HepG2 (cell line): ENCODE measurements at regions not wholly inside any gene's neighbourhood (a gene's known extent, or its start where the extent isn't known, plus 50 kb on each side); places are given as distances from the start of the nearest gene placed in this dataset.

ENCODE experiments used
- ATAC-seq: fragments of 200-7000 bp; cut with Tn5 transposase; 3 replicates; pipeline ENCODE4 v1.9.1; 2020; ENCODE audit warnings: mild to moderate bottlenecking, moderate library complexity
- BruUV-seq: library from RNA; stranded (reverse); fragments of 400-500 nt; replicated peaks from 2 replicates; lab custom pipeline; 2021; lab: Mats Ljungman, UMichigan
- CTCF ChIA-PET: fragments of 300-600 bp; formaldehyde crosslinking; extraction: SDS; loops from one replicate; lab custom pipeline; 2021; ENCODE audit warnings: low total read pairs, inconsistent platforms, low intra/inter-chr PET ratio; lab: Yijun Ruan, JAX
- POLR2A ChIA-PET: fragments of 350-600 bp; sonication (Branson Sonifier 250); formaldehyde crosslinking; loops from one replicate; lab custom pipeline; 2020; ENCODE audit warnings: antibody characterized with exemption, inconsistent platforms; lab: Yijun Ruan, JAX
- DNase-seq: peaks from one replicate; pipeline ENCODE4 v3.0.0-alpha.2; 2015; ENCODE audit warnings: low spot score
- FAIRE-seq: peaks from 3 replicates; lab custom pipeline; 2011; peaks lifted over from hg19 to GRCh38; lab: Jason Lieb, UNC
- H2AFZ ChIP-seq: one replicate; pipeline ENCODE4 v1.6.1; 2011; ENCODE audit warnings: low read length, inconsistent platforms
- H3K27ac ChIP-seq: fragments of 300-600 bp; 3 replicates; pipeline ENCODE4 v1.8.0; 2011; ENCODE audit warnings: mixed run types, mild to moderate bottlenecking, mixed read lengths, low read length, inconsistent platforms; ENCODE audit not compliant: insufficient read depth; ENCODE audit errors: extremely low read length
- H3K27me3 ChIP-seq, 2 experiments: fragments of 200-600 bp in 1 of 2; 2 replicates in 1 of 2; 3 replicates in 1 of 2; pipeline versions ENCODE4 v1.6.0 to v1.8.0; 2011; ENCODE audit warnings: low read length in 2 of 2, mild to moderate bottlenecking in 2 of 2, moderate library complexity in 2 of 2, inconsistent platforms in 1 of 2; ENCODE audit not compliant: insufficient read depth in 2 of 2, control insufficient read depth in 1 of 2
- H3K36me3 ChIP-seq, 2 experiments: fragments of 200-600 bp in 1 of 2; replicated peaks in 1 of 2; 2 replicates in 1 of 2; 3 replicates in 1 of 2; pipeline versions ENCODE4 v1.5.1 to v1.8.0; 2011; ENCODE audit warnings: low read length in 2 of 2, inconsistent platforms in 1 of 2; ENCODE audit not compliant: insufficient read depth in 2 of 2, control insufficient read depth in 1 of 2
- H3K4me1 ChIP-seq: 2 replicates; pipeline ENCODE4 v1.5.1; 2012; ENCODE audit warnings: low read length, inconsistent platforms; ENCODE audit not compliant: insufficient read depth
- H3K4me2 ChIP-seq: 2 replicates; pipeline ENCODE4 v1.6.0; 2011; ENCODE audit warnings: low read depth, low read length, inconsistent platforms
- H3K4me3 ChIP-seq, 3 experiments: fragments of 200-600 bp in 1 of 3; sonication (generic), shearing (Covaris generic) in 1 of 3; replicated peaks in 1 of 3; 2 replicates each; pipeline ENCODE4 v1.5.1; 2011 to 2016; ENCODE audit warnings: low read length in 3 of 3, inconsistent platforms in 2 of 3, low read depth in 2 of 3, mild to moderate bottlenecking in 2 of 3, control low read depth in 1 of 3, mixed read lengths in 1 of 3; ENCODE audit not compliant: insufficient read depth in 1 of 3
- H3K79me2 ChIP-seq: one replicate; pipeline ENCODE4 v1.6.1; 2011; ENCODE audit warnings: low read length, inconsistent platforms; ENCODE audit not compliant: insufficient read depth
- H3K9ac ChIP-seq: 2 replicates; pipeline ENCODE4 v1.6.0; 2011; ENCODE audit warnings: mild to moderate bottlenecking, low read depth, low read length, inconsistent platforms; ENCODE audit not compliant: insufficient read depth
- H3K9me3 ChIP-seq: 2 replicates; pipeline ENCODE4 v1.5.1; 2012; ENCODE audit warnings: mild to moderate bottlenecking, low read length
- H4K20me1 ChIP-seq: 2 replicates; pipeline ENCODE4 v1.6.0; 2011; ENCODE audit warnings: inconsistent platforms, mild to moderate bottlenecking, low read length, moderate library complexity; ENCODE audit not compliant: insufficient read depth
- GFI1 ChIP-seq: sonication (generic); formaldehyde crosslinking; IDR thresholded peaks from 2 replicates; pipeline ENCODE4 v1.5.0; 2020; ENCODE audit warnings: missing genetic modification reagents, mild to moderate bottlenecking, borderline replicate concordance
- ISX ChIP-seq: sonication (generic); formaldehyde crosslinking; conservative IDR thresholded peaks from 2 replicates; pipeline ENCODE4 v1.5.0; 2020; ENCODE audit warnings: missing genetic modification reagents
- JDP2 ChIP-seq: sonication (generic); formaldehyde crosslinking; IDR thresholded peaks from 2 replicates; pipeline ENCODE4 v1.8.1; 2022; ENCODE audit warnings: missing genetic modification reagents, borderline replicate concordance
- JUND ChIP-seq: sonication (generic); formaldehyde crosslinking; IDR thresholded peaks from 2 replicates; pipeline ENCODE4 v1.8.0; 2022; ENCODE audit warnings: mild to moderate bottlenecking, missing genetic modification reagents
- KLF13 ChIP-seq: sonication (generic); formaldehyde crosslinking; IDR thresholded peaks from 2 replicates; pipeline ENCODE4 v1.4.0; 2020; ENCODE audit warnings: mild to moderate bottlenecking, missing genetic modification reagents
- MYNN ChIP-seq: sonication (generic); formaldehyde crosslinking; IDR thresholded peaks from 2 replicates; pipeline ENCODE4 v1.4.0; 2020; ENCODE audit warnings: mild to moderate bottlenecking, low read depth, missing genetic modification reagents
- NBN ChIP-seq: fragments of 450-650 bp; conservative IDR thresholded peaks from 2 replicates; pipeline ENCODE4 v1.6.1; 2017
- THAP11 ChIP-seq: IDR thresholded peaks from 2 replicates; pipeline ENCODE4 v1.6.1; 2016; ENCODE audit warnings: missing biosample characterization, missing genetic modification reagents
- WGBS: methylation state at CpG from one replicate; pipeline ENCODE4 v1.1.6; 2017; ENCODE audit warnings: low lambda C conversion rate; 5-methylcytosine and 5-hydroxymethylcytosine counted together
- in situ Hi-C: cut with HindIII; loops from 2 replicates; pipeline ENCODE4 v1.10.0; 2017; ENCODE audit warnings: low pct_unique_long_range_greater_than_20kb; ENCODE audit not compliant: extremely low pct_ligation_motif_present
- intact Hi-C: fragments of 100-400 bp; cut with micrococcal nuclease; formaldehyde crosslinking; loops from one replicate; pipeline ENCODE4 v1.10.0; 2022; ENCODE audit not compliant: unreplicated experiment
- TF ChIP-seq, protein P1 (sequence below): sonication (generic); formaldehyde crosslinking; IDR thresholded peaks from 2 replicates; pipeline ENCODE4 v1.8.0; 2022; ENCODE audit warnings: mild to moderate bottlenecking, missing genetic modification reagents; ENCODE audit not compliant: insufficient replicate concordance
- TF ChIP-seq, protein P2 (sequence below): IDR thresholded peaks from 2 replicates; pipeline ENCODE4 v1.6.1; 2016; ENCODE audit warnings: low read depth, borderline replicate concordance
- TF ChIP-seq, protein P3 (sequence below): sonication (generic); formaldehyde crosslinking; IDR thresholded peaks from 2 replicates; pipeline ENCODE4 v1.4.0; 2020; ENCODE audit warnings: missing genetic modification reagents, borderline replicate concordance
- TF ChIP-seq, protein P4 (sequence below): sonication (generic); formaldehyde crosslinking; IDR thresholded peaks from 2 replicates; pipeline ENCODE4 v1.5.0; 2020; ENCODE audit warnings: mild to moderate bottlenecking, missing genetic modification reagents, borderline replicate concordance
- TF ChIP-seq, protein P5 (sequence below): sonication (generic); formaldehyde crosslinking; IDR thresholded peaks from 2 replicates; pipeline ENCODE4 v1.5.1; 2020; ENCODE audit warnings: mild to moderate bottlenecking, moderate library complexity, missing genetic modification reagents

DNA sequence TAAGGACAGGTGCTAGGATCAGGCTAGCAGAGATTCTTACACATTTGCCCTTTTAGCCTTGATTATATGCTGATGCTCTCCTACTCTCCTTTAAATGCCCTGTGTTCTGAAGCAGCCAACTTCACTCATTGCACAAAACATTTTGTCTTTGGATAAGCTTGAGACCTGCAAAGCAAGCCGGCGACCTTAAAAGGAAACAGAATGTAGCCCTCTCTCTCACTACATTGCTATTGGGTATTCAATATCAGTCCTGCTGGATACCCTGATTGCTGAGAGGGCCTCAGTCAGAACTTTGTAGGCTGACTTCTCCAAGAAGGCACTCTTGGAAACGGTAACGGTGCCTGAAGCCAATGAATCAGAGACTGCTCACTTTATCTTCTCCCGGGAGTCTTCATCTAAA, 528.9 kb downstream of the DTWD2 start:
- POLR2A ChIA-PET = no interaction called here
- intact Hi-C loops = no loop called here
- no peak overlapping the region for H3K4me2 ChIP-seq
- TF ChIP-seq, protein P1, sequence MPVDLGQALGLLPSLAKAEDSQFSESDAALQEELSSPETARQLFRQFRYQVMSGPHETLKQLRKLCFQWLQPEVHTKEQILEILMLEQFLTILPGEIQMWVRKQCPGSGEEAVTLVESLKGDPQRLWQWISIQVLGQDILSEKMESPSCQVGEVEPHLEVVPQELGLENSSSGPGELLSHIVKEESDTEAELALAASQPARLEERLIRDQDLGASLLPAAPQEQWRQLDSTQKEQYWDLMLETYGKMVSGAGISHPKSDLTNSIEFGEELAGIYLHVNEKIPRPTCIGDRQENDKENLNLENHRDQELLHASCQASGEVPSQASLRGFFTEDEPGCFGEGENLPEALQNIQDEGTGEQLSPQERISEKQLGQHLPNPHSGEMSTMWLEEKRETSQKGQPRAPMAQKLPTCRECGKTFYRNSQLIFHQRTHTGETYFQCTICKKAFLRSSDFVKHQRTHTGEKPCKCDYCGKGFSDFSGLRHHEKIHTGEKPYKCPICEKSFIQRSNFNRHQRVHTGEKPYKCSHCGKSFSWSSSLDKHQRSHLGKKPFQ = no peak
- no peak for TF ChIP-seq THAP11 (CRISPR knock-in tag)
- TF ChIP-seq, protein P2, sequence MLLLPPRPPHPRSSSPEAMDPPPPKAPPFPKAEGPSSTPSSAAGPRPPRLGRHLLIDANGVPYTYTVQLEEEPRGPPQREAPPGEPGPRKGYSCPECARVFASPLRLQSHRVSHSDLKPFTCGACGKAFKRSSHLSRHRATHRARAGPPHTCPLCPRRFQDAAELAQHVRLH (CRISPR knock-in tag) = no peak
- TF ChIP-seq KLF13 = no peak
- TF ChIP-seq ISX (CRISPR knock-in tag) = no peak
- TF ChIP-seq, protein P3, sequence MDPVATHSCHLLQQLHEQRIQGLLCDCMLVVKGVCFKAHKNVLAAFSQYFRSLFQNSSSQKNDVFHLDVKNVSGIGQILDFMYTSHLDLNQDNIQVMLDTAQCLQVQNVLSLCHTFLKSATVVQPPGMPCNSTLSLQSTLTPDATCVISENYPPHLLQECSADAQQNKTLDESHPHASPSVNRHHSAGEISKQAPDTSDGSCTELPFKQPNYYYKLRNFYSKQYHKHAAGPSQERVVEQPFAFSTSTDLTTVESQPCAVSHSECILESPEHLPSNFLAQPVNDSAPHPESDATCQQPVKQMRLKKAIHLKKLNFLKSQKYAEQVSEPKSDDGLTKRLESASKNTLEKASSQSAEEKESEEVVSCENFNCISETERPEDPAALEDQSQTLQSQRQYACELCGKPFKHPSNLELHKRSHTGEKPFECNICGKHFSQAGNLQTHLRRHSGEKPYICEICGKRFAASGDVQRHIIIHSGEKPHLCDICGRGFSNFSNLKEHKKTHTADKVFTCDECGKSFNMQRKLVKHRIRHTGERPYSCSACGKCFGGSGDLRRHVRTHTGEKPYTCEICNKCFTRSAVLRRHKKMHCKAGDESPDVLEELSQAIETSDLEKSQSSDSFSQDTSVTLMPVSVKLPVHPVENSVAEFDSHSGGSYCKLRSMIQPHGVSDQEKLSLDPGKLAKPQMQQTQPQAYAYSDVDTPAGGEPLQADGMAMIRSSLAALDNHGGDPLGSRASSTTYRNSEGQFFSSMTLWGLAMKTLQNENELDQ (CRISPR knock-in tag) = no peak
- TF ChIP-seq, protein P4, sequence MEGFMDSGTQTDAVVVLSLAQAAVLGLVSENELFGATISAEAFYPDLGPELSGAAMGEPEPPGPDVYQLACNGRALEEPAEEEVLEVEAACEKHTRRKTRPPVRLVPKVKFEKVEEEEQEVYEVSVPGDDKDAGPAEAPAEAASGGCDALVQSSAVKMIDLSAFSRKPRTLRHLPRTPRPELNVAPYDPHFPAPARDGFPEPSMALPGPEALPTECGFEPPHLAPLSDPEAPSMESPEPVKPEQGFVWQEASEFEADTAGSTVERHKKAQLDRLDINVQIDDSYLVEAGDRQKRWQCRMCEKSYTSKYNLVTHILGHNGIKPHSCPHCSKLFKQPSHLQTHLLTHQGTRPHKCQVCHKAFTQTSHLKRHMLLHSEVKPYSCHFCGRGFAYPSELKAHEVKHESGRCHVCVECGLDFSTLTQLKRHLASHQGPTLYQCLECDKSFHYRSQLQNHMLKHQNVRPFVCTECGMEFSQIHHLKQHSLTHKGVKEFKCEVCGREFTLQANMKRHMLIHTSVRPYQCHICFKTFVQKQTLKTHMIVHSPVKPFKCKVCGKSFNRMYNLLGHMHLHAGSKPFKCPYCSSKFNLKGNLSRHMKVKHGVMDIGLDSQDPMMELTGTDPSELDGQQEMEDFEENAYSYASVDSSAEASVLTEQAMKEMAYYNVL (CRISPR knock-in tag) = no peak
- no peak for TF ChIP-seq NBN
- TF ChIP-seq MYNN (CRISPR knock-in tag) = no peak
- TF ChIP-seq JDP2 (CRISPR knock-in tag) = no peak
- TF ChIP-seq GFI1 (CRISPR knock-in tag) = no peak
- TF ChIP-seq JUND (CRISPR knock-in tag) = no peak
- TF ChIP-seq, protein P5, sequence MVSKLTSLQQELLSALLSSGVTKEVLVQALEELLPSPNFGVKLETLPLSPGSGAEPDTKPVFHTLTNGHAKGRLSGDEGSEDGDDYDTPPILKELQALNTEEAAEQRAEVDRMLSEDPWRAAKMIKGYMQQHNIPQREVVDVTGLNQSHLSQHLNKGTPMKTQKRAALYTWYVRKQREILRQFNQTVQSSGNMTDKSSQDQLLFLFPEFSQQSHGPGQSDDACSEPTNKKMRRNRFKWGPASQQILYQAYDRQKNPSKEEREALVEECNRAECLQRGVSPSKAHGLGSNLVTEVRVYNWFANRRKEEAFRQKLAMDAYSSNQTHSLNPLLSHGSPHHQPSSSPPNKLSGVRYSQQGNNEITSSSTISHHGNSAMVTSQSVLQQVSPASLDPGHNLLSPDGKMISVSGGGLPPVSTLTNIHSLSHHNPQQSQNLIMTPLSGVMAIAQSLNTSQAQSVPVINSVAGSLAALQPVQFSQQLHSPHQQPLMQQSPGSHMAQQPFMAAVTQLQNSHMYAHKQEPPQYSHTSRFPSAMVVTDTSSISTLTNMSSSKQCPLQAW (CRISPR knock-in tag) = no peak
- TF ChIP-seq, all 625 proteins: peak for 0
- 12% methylated on average over 5 of the region's 5 CpGs for WGBS
- no peak for DNase-seq
- H3K4me3 ChIP-seq = no peak overlapping the region
- FAIRE-seq = no peak
- no TSS peak for BruUV-seq
- no peaks in the 10 kb centered on the region for H3K36me3 ChIP-seq
- H2AFZ ChIP-seq = no peak overlapping the region
- no peaks in the 10 kb centered on the region for H3K9me3 ChIP-seq
- H4K20me1 ChIP-seq = no peaks in the 10 kb centered on the region
- no peak overlapping the region for H3K9ac ChIP-seq
- H3K27ac ChIP-seq = no peak overlapping the region
- CTCF ChIA-PET = no interaction called here
- in situ Hi-C loops = no loop called here
- ATAC-seq = no peak
- no peaks in the 10 kb centered on the region; a peak in 1 of 5 replicates for H3K27me3 ChIP-seq
- H3K4me1 ChIP-seq = no peaks in the 10 kb centered on the region
- no peaks in the 10 kb centered on the region for H3K79me2 ChIP-seq
